ENCODE measurements at regions not wholly inside any gene's neighbourhood (a gene's known extent, or its start where the extent isn't known, plus 50 kb on each side); places are given as distances from the start of the nearest gene placed in this dataset.

DNA sequence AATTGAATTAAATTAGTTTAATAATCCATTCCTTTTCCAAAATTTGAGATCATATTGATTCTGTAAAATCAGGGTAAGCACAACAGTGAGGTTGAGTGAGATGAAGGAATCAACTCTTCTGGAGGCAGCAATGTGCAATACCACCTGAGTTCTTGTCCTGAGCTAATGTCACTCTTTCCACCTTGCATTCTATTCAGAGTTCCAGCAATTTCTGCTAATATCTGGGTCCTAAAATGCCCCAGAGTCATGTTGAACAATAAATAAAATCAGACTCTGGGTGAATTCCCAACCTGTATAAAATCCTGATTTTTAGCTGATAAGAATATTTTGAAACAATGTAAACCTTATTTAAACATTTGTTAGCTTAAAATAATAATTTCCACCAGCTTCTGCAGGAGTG lies 590.8 kb upstream of the ADGRB3 start:
- H2AFZ ChIP-seq (ENCODE audit: low read length): no peak overlapping the region
- H3K27me3 ChIP-seq (ENCODE audit: low read length): no peaks in the 10 kb centered on the region
- no peaks in the 10 kb centered on the region for H4K20me1 ChIP-seq (ENCODE audit: low read length)
- H3K4me3 ChIP-seq (ENCODE audit: low read length): no peak overlapping the region
- POLR2A ChIA-PET (ENCODE audit: unreplicated experiment): no interaction called here
- H3K9me3 ChIP-seq (ENCODE audit: low read length): no peaks in the 10 kb centered on the region
- H3K9ac ChIP-seq (ENCODE audit: low read length): no peak overlapping the region
- no peaks in the 10 kb centered on the region for H3K36me3 ChIP-seq (ENCODE audit: low read depth, low read length)
- no peaks in the 10 kb centered on the region for H3K9me2 ChIP-seq (replicated peaks; ENCODE audit: low read length)
- CTCF ChIA-PET: no interaction called here
- intact Hi-C loops (cut with micrococcal nuclease): no loop called here
- H3K4me2 ChIP-seq (ENCODE audit: low read length): no peak overlapping the region
- TF ChIP-seq EZH2 (IDR thresholded peaks at IDR 0.05; ENCODE audit: low read length, unreplicated experiment) (no peak), EZH2phosphoT487 (IDR thresholded peaks at IDR 0.05; ENCODE audit: borderline replicate concordance, low read length) (no peak)
- TF ChIP-seq, protein P1, sequence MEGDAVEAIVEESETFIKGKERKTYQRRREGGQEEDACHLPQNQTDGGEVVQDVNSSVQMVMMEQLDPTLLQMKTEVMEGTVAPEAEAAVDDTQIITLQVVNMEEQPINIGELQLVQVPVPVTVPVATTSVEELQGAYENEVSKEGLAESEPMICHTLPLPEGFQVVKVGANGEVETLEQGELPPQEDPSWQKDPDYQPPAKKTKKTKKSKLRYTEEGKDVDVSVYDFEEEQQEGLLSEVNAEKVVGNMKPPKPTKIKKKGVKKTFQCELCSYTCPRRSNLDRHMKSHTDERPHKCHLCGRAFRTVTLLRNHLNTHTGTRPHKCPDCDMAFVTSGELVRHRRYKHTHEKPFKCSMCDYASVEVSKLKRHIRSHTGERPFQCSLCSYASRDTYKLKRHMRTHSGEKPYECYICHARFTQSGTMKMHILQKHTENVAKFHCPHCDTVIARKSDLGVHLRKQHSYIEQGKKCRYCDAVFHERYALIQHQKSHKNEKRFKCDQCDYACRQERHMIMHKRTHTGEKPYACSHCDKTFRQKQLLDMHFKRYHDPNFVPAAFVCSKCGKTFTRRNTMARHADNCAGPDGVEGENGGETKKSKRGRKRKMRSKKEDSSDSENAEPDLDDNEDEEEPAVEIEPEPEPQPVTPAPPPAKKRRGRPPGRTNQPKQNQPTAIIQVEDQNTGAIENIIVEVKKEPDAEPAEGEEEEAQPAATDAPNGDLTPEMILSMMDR (conservative IDR thresholded peaks at IDR 0.05; ENCODE audit: low read depth, low read length): no peak
- no peak for DNase-seq
- no peak overlapping the region for H3K27ac ChIP-seq (ENCODE audit: low read length)
- H3K79me2 ChIP-seq (ENCODE audit: low read length): no peaks in the 10 kb centered on the region
- H3F3A ChIP-seq (ENCODE audit: low read length, unreplicated experiment): no peaks in the 10 kb centered on the region
- no TSS peak for BruUV-seq (replicated peaks)
- H3K4me1 ChIP-seq (ENCODE audit: insufficient read depth, low read length): no peaks in the 10 kb centered on the region
- ATAC-seq: no peak

- no peak for TF ChIP-seq EZH2phosphoT487 (IDR thresholded peaks at IDR 0.05; ENCODE audit: borderline replicate concordance, low read length)
- TF ChIP-seq, protein P1 (conservative IDR thresholded peaks at IDR 0.05; ENCODE audit: low read depth, low read length): no peak
- no peak for TF ChIP-seq EZH2 (IDR thresholded peaks at IDR 0.05; ENCODE audit: low read length, unreplicated experiment)
- Histone ChIP-seq H3K27ac (ENCODE audit: low read length) (no peak overlapping the region), H3F3A (ENCODE audit: low read length, unreplicated experiment) (no peaks in the 10 kb centered on the region), H2AFZ (ENCODE audit: low read length) (no peak overlapping the region), H3K9me3 (ENCODE audit: low read length) (no peaks in the 10 kb centered on the region), H3K4me1 (ENCODE audit: insufficient read depth, low read length) (no peaks in the 10 kb centered on the region), H3K79me2 (ENCODE audit: low read length) (no peaks in the 10 kb centered on the region), H4K20me1 (ENCODE audit: low read length) (no peaks in the 10 kb centered on the region), H3K36me3 (ENCODE audit: low read depth, low read length) (no peaks in the 10 kb centered on the region), H3K27me3 (ENCODE audit: low read length) (no peaks in the 10 kb centered on the region), H3K9ac (ENCODE audit: low read length) (no peak overlapping the region), H3K4me3 (ENCODE audit: low read length) (no peak overlapping the region), H3K4me2 (ENCODE audit: low read length) (no peak overlapping the region), H3K9me2 (replicated peaks; ENCODE audit: low read length) (no peaks in the 10 kb centered on the region)
- intact Hi-C loops (cut with micrococcal nuclease): no loop called here
- no peak for ATAC-seq
- POLR2A ChIA-PET (ENCODE audit: unreplicated experiment): no interaction called here
- no TSS peak for BruUV-seq (replicated peaks)
- DNase-seq: no peak
- CTCF ChIA-PET: no interaction called here
These were observed 592.0 kb upstream of the ADGRB3 start for GRCh38 chr6:68043122-68043398.

GRCh38 chr6:68042339-68043121 lies 592.6 kb upstream of the ADGRB3 start:
- H3K4me2 ChIP-seq (ENCODE audit: low read length): no peak overlapping the region
- intact Hi-C loops (cut with micrococcal nuclease): no loop called here
- no peak overlapping the region for H3K27ac ChIP-seq (ENCODE audit: low read length)
- H3K9me2 ChIP-seq (replicated peaks; ENCODE audit: low read length): no peaks in the 10 kb centered on the region
- no peaks in the 10 kb centered on the region for H3K9me3 ChIP-seq (ENCODE audit: low read length)
- H3F3A ChIP-seq (ENCODE audit: low read length, unreplicated experiment): no peaks in the 10 kb centered on the region
- ChIA-PET CTCF (no interaction called here), POLR2A (ENCODE audit: unreplicated experiment) (no interaction called here)
- H3K36me3 ChIP-seq (ENCODE audit: low read depth, low read length): no peaks in the 10 kb centered on the region
- no peak overlapping the region for H3K9ac ChIP-seq (ENCODE audit: low read length)
- H4K20me1 ChIP-seq (ENCODE audit: low read length): no peaks in the 10 kb centered on the region
- H3K4me3 ChIP-seq (ENCODE audit: low read length): no peak overlapping the region
- TF ChIP-seq, protein P1 (conservative IDR thresholded peaks at IDR 0.05; ENCODE audit: low read depth, low read length): no peak
- TF ChIP-seq EZH2 (IDR thresholded peaks at IDR 0.05; ENCODE audit: low read length, unreplicated experiment) (no peak), EZH2phosphoT487 (IDR thresholded peaks at IDR 0.05; ENCODE audit: borderline replicate concordance, low read length) (no peak)
- no peaks in the 10 kb centered on the region for H3K79me2 ChIP-seq (ENCODE audit: low read length)
- ATAC-seq: no peak
- BruUV-seq (replicated peaks): no TSS peak
- no peaks in the 10 kb centered on the region for H3K4me1 ChIP-seq (ENCODE audit: insufficient read depth, low read length)
- H2AFZ ChIP-seq (ENCODE audit: low read length): no peak overlapping the region
- DNase-seq: no peak
- H3K27me3 ChIP-seq (ENCODE audit: low read length): no peaks in the 10 kb centered on the region
